SK-N-SH (cell line): ENCODE measurements at regions not wholly inside any gene's neighbourhood (a gene's known extent, or its start where the extent isn't known, plus 50 kb on each side); places are given as distances from the start of the nearest gene placed in this dataset.

Experiments used
- CTCF ChIA-PET: fragments of 300-600, 350-600 bp; formaldehyde crosslinking; extraction: SDS; loops from one replicate; lab custom pipeline; 2021; lab: Yijun Ruan, JAX
- POLR2A ChIA-PET: fragments of 350-600 bp; sonication (Branson Sonifier 250); formaldehyde crosslinking; extraction: SDS; loops from one replicate; lab custom pipeline; 2020; ENCODE audit warnings: antibody characterized with exemption, inconsistent platforms; lab: Yijun Ruan, JAX
- DNase-seq: peaks from one replicate; pipeline ENCODE4 v3.0.0; 2012
- H2AFZ ChIP-seq: fragments of 200-600 bp; sonication (generic); 2 replicates; pipeline ENCODE4 v1.8.1; 2016; ENCODE audit warnings: antibody characterized with exemption, mild to moderate bottlenecking, low read depth
- H3F3A ChIP-seq: fragments of 200-600 bp; sonication (generic); replicated peaks from 2 replicates; pipeline ENCODE3; 2016; ENCODE audit warnings: antibody characterized with exemption, mild to moderate bottlenecking; ENCODE audit not compliant: insufficient read depth
- H3K27ac ChIP-seq, 2 experiments: fragments of 200-500 bp in 1 of 2; fragments of 200-600 bp in 1 of 2; sonication (Bioruptor generic) in 1 of 2; sonication (generic), shearing (Covaris generic) in 1 of 2; 2 replicates each; pipeline versions ENCODE4 v1.5.1 to v1.6.1; 2014 to 2016; ENCODE audit warnings: low read depth in 2 of 2, inconsistent platforms in 1 of 2, low read length in 1 of 2, mild to moderate bottlenecking in 1 of 2, mixed read lengths in 1 of 2
- H3K27me3 ChIP-seq: fragments of 200-600 bp; sonication (generic), shearing (Covaris generic); 2 replicates; pipeline ENCODE4 v1.6.1; 2016; ENCODE audit warnings: mixed run types; ENCODE audit not compliant: insufficient read depth
- H3K36me3 ChIP-seq, 2 experiments: fragments of 200-500 bp in 1 of 2; fragments of 200-600 bp in 1 of 2; sonication (Bioruptor generic) in 1 of 2; sonication (generic) in 1 of 2; replicated peaks in 1 of 2; 2 replicates each; pipeline versions ENCODE3 to v1.5.1; 2014 to 2016; ENCODE audit warnings: low read length in 1 of 2, mild to moderate bottlenecking in 1 of 2; ENCODE audit not compliant: insufficient read depth in 2 of 2, control insufficient read depth in 1 of 2
- H3K4me1 ChIP-seq, 2 experiments: fragments of 200-500 bp in 1 of 2; fragments of 200-600 bp in 1 of 2; sonication (Bioruptor generic) in 1 of 2; sonication (generic), shearing (Covaris generic) in 1 of 2; 2 replicates each; pipeline versions ENCODE4 v1.5.1 to v1.6.1; 2014 to 2016; ENCODE audit warnings: low read depth in 1 of 2, low read length in 1 of 2, mixed run types in 1 of 2; ENCODE audit not compliant: insufficient read depth in 2 of 2, control insufficient read depth in 1 of 2
- H3K4me2 ChIP-seq: fragments of 200-600 bp; sonication (generic), shearing (Covaris generic); 2 replicates; pipeline ENCODE4 v1.6.1; 2017; ENCODE audit warnings: mixed run types
- H3K4me3 ChIP-seq, 2 experiments: fragments of 200-500 bp in 1 of 2; fragments of 200-600 bp in 1 of 2; sonication (Bioruptor generic) in 1 of 2; sonication (generic), shearing (Covaris generic) in 1 of 2; 2 replicates each; pipeline versions ENCODE4 v1.5.1 to v1.8.1; 2014 to 2016; ENCODE audit warnings: low read depth in 2 of 2, inconsistent platforms in 1 of 2, low read length in 1 of 2, mild to moderate bottlenecking in 1 of 2, mixed read lengths in 1 of 2, moderate library complexity in 1 of 2
- H3K79me2 ChIP-seq: fragments of 200-600 bp; sonication (generic); 2 replicates; pipeline ENCODE4 v1.8.1; 2017; ENCODE audit warnings: mild to moderate bottlenecking; ENCODE audit not compliant: insufficient read depth
- H3K9ac ChIP-seq: fragments of 200-600 bp; sonication (generic); 2 replicates; pipeline ENCODE4 v1.6.1; 2017; ENCODE audit warnings: mixed run types
- H3K9me2 ChIP-seq: fragments of 200-600 bp; sonication (generic); 2 replicates; pipeline ENCODE4 v1.6.1; 2017; ENCODE audit warnings: mixed run types
- H3K9me3 ChIP-seq: fragments of 200-600 bp; sonication (generic); 2 replicates; pipeline ENCODE4 v1.6.1; 2017; ENCODE audit warnings: mixed run types, mild to moderate bottlenecking, moderate library complexity
- H4K20me1 ChIP-seq: fragments of 200-600 bp; sonication (generic); 2 replicates; pipeline ENCODE4 v1.6.1; 2017; ENCODE audit warnings: mild to moderate bottlenecking, mixed run types; ENCODE audit not compliant: insufficient read depth
- ELF1 ChIP-seq: IDR thresholded peaks from 2 replicates; pipeline ENCODE4 v1.4.0; 2012
- EP300 ChIP-seq, 2 experiments: IDR thresholded peaks; 2 replicates each; pipeline versions ENCODE4 v1.4.0 to v1.6.1; 2012; ENCODE audit warnings: borderline replicate concordance in 1 of 2, low read depth in 1 of 2, low read length in 1 of 2
- GATA2 ChIP-seq: sonication (generic); formaldehyde crosslinking; IDR thresholded peaks from 2 replicates; pipeline ENCODE4 v1.5.0; 2020; ENCODE audit warnings: mild to moderate bottlenecking, missing genetic modification reagents
- NFIC ChIP-seq: IDR thresholded peaks from 2 replicates; pipeline ENCODE4 v1.4.0; 2012; ENCODE audit warnings: borderline replicate concordance
- NRF1 ChIP-seq: IDR thresholded peaks from 2 replicates; pipeline ENCODE4 v1.6.1; 2012; ENCODE audit warnings: low read depth, mild to moderate bottlenecking, low read length
- POLR2AphosphoS5 ChIP-seq: IDR thresholded peaks from 2 replicates; pipeline ENCODE4 v1.6.1; 2012; ENCODE audit warnings: low read depth, low read length
- RAD21 ChIP-seq: IDR thresholded peaks from 2 replicates; pipeline ENCODE4 v1.6.1; 2012; ENCODE audit warnings: mild to moderate bottlenecking, low read length
- RFX5 ChIP-seq: IDR thresholded peaks from 2 replicates; pipeline ENCODE4 v1.6.1; 2012; ENCODE audit warnings: mild to moderate bottlenecking, improper control_type of control experiment, low read length
- SIN3A ChIP-seq: IDR thresholded peaks from 2 replicates; pipeline ENCODE4 v1.6.1; 2012; ENCODE audit warnings: low read depth, mild to moderate bottlenecking, low read length, moderate library complexity, borderline replicate concordance
- TAF1 ChIP-seq: IDR thresholded peaks from 2 replicates; pipeline ENCODE4 v1.6.1; 2012; ENCODE audit warnings: low read depth, mild to moderate bottlenecking, low read length, moderate library complexity, borderline replicate concordance
- YY1 ChIP-seq: IDR thresholded peaks from 2 replicates; pipeline ENCODE4 v1.4.0; 2012; ENCODE audit warnings: low read depth, mild to moderate bottlenecking
- WGBS: methylation state at CpG from one replicate; pipeline ENCODE4 v1.1.6; 2017; ENCODE audit warnings: low lambda C conversion rate; 5-methylcytosine and 5-hydroxymethylcytosine counted together
- TF ChIP-seq, protein P1 (sequence below): IDR thresholded peaks from 2 replicates; pipeline ENCODE4 v1.6.1; 2012; ENCODE audit warnings: mild to moderate bottlenecking, low read depth, low read length, moderate library complexity

- no peaks in the 10 kb centered on the region for H3K9me3 ChIP-seq
- ChIA-PET CTCF (no interaction called here), POLR2A (no interaction called here)
- no peaks in the 10 kb centered on the region for H3K9me2 ChIP-seq
- H3K79me2 ChIP-seq = no peaks in the 10 kb centered on the region
- no peak overlapping the region for H3K9ac ChIP-seq
- H3K27ac ChIP-seq = no peak overlapping the region
- H3K4me3 ChIP-seq = no peak overlapping the region
- no peaks in the 10 kb centered on the region for H3F3A ChIP-seq
- H3K36me3 ChIP-seq = no peaks in the 10 kb centered on the region
- no peak overlapping the region for H2AFZ ChIP-seq
- no peak for TF ChIP-seq POLR2AphosphoS5
- H3K27me3 ChIP-seq = no peaks in the 10 kb centered on the region
- no peaks in the 10 kb centered on the region for H3K4me1 ChIP-seq
- 62% methylated on average over 4 of the region's 4 CpGs for WGBS
- H4K20me1 ChIP-seq = no peaks in the 10 kb centered on the region
- H3K4me2 ChIP-seq = no peak overlapping the region
- no peak for DNase-seq
Observed at GRCh38 chr9:13956107-13956506, 357.8 kb downstream of the NFIB start.

GRCh38 chr9:13952906-13953305 lies 361.0 kb downstream of the NFIB start:
- Histone ChIP-seq H3K27ac (no peak overlapping the region), H3K79me2 (no peaks in the 10 kb centered on the region), H3K27me3 (no peaks in the 10 kb centered on the region), H3K4me2 (no peak overlapping the region), H3K9me2 (no peaks in the 10 kb centered on the region), H4K20me1 (no peaks in the 10 kb centered on the region), H3K9ac (no peak overlapping the region), H3K9me3 (no peaks in the 10 kb centered on the region), H3F3A (no peaks in the 10 kb centered on the region), H3K36me3 (no peaks in the 10 kb centered on the region), H2AFZ (no peak overlapping the region), H3K4me1 (no peaks in the 10 kb centered on the region), H3K4me3 (no peak overlapping the region)
- ChIA-PET POLR2A (no interaction called here), CTCF (no interaction called here)
- 94% methylated on average over 6 of the region's 6 CpGs for WGBS
- DNase-seq = no peak
- no peak for TF ChIP-seq TAF1

GRCh38 chr9:13948037-13948436 lies 365.9 kb downstream of the NFIB start:
- no peak for DNase-seq

More at GRCh38 chr9:13948037-13948436, 365.9 kb downstream of the NFIB start:
- Histone ChIP-seq H3F3A (no peaks in the 10 kb centered on the region), H4K20me1 (no peaks in the 10 kb centered on the region), H3K4me2 (no peak overlapping the region), H3K27ac (no peak overlapping the region), H3K79me2 (no peaks in the 10 kb centered on the region), H3K4me1 (no peaks in the 10 kb centered on the region), H3K36me3 (no peaks in the 10 kb centered on the region), H3K4me3 (no peak overlapping the region), H3K9ac (no peak overlapping the region), H3K27me3 (no peaks in the 10 kb centered on the region)
- POLR2A ChIA-PET = no interaction called here
- CTCF ChIA-PET = no interaction called here
- 89% methylated on average over 3 of the region's 4 CpGs for WGBS
- TF ChIP-seq YY1 = no peak
- TF ChIP-seq, protein P1, sequence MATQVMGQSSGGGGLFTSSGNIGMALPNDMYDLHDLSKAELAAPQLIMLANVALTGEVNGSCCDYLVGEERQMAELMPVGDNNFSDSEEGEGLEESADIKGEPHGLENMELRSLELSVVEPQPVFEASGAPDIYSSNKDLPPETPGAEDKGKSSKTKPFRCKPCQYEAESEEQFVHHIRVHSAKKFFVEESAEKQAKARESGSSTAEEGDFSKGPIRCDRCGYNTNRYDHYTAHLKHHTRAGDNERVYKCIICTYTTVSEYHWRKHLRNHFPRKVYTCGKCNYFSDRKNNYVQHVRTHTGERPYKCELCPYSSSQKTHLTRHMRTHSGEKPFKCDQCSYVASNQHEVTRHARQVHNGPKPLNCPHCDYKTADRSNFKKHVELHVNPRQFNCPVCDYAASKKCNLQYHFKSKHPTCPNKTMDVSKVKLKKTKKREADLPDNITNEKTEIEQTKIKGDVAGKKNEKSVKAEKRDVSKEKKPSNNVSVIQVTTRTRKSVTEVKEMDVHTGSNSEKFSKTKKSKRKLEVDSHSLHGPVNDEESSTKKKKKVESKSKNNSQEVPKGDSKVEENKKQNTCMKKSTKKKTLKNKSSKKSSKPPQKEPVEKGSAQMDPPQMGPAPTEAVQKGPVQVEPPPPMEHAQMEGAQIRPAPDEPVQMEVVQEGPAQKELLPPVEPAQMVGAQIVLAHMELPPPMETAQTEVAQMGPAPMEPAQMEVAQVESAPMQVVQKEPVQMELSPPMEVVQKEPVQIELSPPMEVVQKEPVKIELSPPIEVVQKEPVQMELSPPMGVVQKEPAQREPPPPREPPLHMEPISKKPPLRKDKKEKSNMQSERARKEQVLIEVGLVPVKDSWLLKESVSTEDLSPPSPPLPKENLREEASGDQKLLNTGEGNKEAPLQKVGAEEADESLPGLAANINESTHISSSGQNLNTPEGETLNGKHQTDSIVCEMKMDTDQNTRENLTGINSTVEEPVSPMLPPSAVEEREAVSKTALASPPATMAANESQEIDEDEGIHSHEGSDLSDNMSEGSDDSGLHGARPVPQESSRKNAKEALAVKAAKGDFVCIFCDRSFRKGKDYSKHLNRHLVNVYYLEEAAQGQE = no peak
- TF ChIP-seq ELF1 = no peak
- TF ChIP-seq RAD21 = no peak
- TF ChIP-seq EP300 (IDR thresholded peaks at IDR 0.05; ENCODE audit: borderline replicate concordance in 1 of 2, low read depth in 1 of 2, low read length in 1 of 2) = no peak
- no peak for TF ChIP-seq POLR2AphosphoS5
- no peak for TF ChIP-seq GATA2 (CRISPR knock-in tag)
- TF ChIP-seq RFX5 = no peak
- no peak for TF ChIP-seq SIN3A
- no peak for TF ChIP-seq NFIC
- no peak for TF ChIP-seq NRF1
- TF ChIP-seq, all 33 proteins: peak for 0
- Histone ChIP-seq H2AFZ (peak overlapping the region; percentile 45; the same call in 1 of the 2 replicates), H3K9me3 (no peaks in the 10 kb centered on the region), H3K9me2 (no peaks in the 10 kb centered on the region)
